ENCODE measurements at regions not wholly inside any gene's neighbourhood (a gene's known extent, or its start where the extent isn't known, plus 50 kb on each side); places are given as distances from the start of the nearest gene placed in this dataset.
A peak's percentile ranks its signal among the peaks of the same experiment; 100 is the strongest.

DNA sequence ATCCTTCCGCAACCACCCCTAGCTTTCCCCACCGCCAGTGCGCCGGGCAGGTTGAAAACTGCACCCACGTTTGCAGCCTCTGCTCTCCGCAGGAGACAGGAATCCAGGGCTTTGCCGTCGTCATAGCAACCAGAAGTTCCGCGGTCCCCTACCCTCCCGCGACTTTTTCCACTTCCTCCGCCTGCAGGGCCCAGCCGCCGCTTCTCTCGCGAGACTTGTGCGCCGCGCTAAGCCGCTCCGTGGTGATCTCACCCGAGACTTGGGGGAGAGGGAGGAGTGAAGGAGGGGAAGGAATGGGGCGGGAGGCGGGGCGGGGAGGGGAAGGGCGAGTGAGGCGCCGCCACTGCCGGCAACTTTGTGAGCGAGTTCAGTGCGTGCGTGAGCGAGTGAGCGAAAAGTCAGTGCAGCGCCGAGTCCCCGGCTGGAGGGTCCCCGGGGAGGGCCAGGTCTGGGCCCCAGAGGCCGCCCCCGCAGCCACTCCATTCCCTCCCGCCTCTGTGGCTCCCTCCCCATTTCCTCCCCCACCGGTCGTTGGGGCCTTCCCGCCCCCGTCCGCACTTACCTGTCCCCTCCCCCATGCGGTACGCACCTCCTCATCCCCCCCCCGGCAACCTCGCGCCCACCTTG is 413.0 kb downstream of the PCNX1 start, which contains the start of gene SIPA1L1 (continued):
- TF ChIP-seq, protein P1, sequence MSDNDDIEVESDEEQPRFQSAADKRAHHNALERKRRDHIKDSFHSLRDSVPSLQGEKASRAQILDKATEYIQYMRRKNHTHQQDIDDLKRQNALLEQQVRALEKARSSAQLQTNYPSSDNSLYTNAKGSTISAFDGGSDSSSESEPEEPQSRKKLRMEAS (CRISPR knock-in tag; IDR thresholded peaks at IDR 0.05): 0 out of 2 replicates have a peak, but pooled peaks have one; percentile 34
- TF ChIP-seq ZNF263 (CRISPR knock-in tag; IDR thresholded peaks at IDR 0.05; ENCODE audit: low read depth) (no peak), ETV6 (CRISPR knock-in tag; IDR thresholded peaks at IDR 0.05) (peak; percentile 16; the same call in 1 of the 2 replicates), TEAD4 (CRISPR knock-in tag; IDR thresholded peaks at IDR 0.05) (no peak), ZBTB21 (CRISPR knock-in tag; IDR thresholded peaks at IDR 0.05; ENCODE audit: borderline replicate concordance) (no peak), SMAD4 (CRISPR knock-in tag; IDR thresholded peaks at IDR 0.05) (no peak), ZNF219 (CRISPR knock-in tag; IDR thresholded peaks at IDR 0.05; ENCODE audit: borderline replicate concordance) (no peak), ZNF232 (CRISPR knock-in tag; IDR thresholded peaks at IDR 0.05) (no peak), ZNF423 (CRISPR knock-in tag; IDR thresholded peaks at IDR 0.05) (no peak)
- TF ChIP-seq, protein P2, sequence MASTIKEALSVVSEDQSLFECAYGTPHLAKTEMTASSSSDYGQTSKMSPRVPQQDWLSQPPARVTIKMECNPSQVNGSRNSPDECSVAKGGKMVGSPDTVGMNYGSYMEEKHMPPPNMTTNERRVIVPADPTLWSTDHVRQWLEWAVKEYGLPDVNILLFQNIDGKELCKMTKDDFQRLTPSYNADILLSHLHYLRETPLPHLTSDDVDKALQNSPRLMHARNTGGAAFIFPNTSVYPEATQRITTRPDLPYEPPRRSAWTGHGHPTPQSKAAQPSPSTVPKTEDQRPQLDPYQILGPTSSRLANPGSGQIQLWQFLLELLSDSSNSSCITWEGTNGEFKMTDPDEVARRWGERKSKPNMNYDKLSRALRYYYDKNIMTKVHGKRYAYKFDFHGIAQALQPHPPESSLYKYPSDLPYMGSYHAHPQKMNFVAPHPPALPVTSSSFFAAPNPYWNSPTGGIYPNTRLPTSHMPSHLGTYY (CRISPR knock-in tag; IDR thresholded peaks at IDR 0.05): no peak
- TF ChIP-seq, protein P3, sequence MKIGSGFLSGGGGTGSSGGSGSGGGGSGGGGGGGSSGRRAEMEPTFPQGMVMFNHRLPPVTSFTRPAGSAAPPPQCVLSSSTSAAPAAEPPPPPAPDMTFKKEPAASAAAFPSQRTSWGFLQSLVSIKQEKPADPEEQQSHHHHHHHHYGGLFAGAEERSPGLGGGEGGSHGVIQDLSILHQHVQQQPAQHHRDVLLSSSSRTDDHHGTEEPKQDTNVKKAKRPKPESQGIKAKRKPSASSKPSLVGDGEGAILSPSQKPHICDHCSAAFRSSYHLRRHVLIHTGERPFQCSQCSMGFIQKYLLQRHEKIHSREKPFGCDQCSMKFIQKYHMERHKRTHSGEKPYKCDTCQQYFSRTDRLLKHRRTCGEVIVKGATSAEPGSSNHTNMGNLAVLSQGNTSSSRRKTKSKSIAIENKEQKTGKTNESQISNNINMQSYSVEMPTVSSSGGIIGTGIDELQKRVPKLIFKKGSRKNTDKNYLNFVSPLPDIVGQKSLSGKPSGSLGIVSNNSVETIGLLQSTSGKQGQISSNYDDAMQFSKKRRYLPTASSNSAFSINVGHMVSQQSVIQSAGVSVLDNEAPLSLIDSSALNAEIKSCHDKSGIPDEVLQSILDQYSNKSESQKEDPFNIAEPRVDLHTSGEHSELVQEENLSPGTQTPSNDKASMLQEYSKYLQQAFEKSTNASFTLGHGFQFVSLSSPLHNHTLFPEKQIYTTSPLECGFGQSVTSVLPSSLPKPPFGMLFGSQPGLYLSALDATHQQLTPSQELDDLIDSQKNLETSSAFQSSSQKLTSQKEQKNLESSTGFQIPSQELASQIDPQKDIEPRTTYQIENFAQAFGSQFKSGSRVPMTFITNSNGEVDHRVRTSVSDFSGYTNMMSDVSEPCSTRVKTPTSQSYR (CRISPR knock-in tag; IDR thresholded peaks at IDR 0.05): peak; percentile 46; the same call in 1 of the 2 replicates
- TF ChIP-seq, protein P4, sequence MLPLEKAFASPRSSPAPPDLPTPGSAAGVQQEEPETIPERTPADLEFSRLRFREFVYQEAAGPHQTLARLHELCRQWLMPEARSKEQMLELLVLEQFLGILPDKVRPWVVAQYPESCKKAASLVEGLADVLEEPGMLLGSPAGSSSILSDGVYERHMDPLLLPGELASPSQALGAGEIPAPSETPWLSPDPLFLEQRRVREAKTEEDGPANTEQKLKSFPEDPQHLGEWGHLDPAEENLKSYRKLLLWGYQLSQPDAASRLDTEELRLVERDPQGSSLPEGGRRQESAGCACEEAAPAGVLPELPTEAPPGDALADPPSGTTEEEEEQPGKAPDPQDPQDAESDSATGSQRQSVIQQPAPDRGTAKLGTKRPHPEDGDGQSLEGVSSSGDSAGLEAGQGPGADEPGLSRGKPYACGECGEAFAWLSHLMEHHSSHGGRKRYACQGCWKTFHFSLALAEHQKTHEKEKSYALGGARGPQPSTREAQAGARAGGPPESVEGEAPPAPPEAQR (CRISPR knock-in tag; IDR thresholded peaks at IDR 0.05): no peak
- TF ChIP-seq, protein P5, sequence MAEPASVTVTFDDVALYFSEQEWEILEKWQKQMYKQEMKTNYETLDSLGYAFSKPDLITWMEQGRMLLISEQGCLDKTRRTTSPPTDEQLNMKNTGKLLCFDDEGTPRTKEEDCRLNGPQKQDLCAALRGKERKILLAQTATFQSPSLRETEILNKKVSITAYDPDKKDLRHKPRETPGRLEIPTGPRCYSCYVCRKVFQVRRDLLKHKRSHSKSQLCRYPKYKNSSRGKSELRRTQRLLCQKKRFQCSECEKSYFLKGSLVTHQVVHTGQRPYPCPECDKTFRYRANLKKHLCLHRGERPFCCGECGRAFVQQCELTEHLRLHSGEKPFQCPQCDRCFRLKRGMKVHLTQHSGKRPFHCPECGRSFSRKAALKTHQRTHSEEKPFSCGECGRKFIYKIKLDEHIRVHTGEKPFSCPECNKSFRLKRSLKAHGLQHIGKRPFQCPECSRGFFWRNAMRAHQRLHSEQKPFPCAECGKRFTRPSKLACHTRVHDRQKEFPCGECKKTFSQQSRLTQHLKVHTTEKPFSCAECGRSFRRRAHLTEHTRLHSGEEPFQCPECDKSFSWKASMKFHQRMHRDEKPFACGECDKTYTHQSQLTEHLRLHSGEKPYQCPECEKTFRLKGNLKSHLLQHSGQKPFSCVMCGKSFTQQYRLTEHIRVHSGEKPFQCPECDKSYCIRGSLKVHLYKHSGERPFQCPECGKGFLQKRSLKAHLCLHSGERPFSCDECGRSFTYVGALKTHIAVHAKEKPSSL (CRISPR knock-in tag; conservative IDR thresholded peaks at IDR 0.05): no peak
- TF ChIP-seq, protein P6, sequence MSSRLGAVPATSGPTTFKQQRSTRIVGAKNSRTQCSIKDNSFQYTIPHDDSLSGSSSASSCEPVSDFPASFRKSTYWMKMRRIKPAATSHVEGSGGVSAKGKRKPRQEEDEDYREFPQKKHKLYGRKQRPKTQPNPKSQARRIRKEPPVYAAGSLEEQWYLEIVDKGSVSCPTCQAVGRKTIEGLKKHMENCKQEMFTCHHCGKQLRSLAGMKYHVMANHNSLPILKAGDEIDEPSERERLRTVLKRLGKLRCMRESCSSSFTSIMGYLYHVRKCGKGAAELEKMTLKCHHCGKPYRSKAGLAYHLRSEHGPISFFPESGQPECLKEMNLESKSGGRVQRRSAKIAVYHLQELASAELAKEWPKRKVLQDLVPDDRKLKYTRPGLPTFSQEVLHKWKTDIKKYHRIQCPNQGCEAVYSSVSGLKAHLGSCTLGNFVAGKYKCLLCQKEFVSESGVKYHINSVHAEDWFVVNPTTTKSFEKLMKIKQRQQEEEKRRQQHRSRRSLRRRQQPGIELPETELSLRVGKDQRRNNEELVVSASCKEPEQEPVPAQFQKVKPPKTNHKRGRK (CRISPR knock-in tag; IDR thresholded peaks at IDR 0.05; ENCODE audit: borderline replicate concordance): no peak
- TF ChIP-seq, protein P7, sequence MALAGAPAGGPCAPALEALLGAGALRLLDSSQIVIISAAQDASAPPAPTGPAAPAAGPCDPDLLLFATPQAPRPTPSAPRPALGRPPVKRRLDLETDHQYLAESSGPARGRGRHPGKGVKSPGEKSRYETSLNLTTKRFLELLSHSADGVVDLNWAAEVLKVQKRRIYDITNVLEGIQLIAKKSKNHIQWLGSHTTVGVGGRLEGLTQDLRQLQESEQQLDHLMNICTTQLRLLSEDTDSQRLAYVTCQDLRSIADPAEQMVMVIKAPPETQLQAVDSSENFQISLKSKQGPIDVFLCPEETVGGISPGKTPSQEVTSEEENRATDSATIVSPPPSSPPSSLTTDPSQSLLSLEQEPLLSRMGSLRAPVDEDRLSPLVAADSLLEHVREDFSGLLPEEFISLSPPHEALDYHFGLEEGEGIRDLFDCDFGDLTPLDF (CRISPR knock-in tag; IDR thresholded peaks at IDR 0.05): peak; percentile 44; the same call in 1 of the 2 replicates
- TF ChIP-seq, protein P8, sequence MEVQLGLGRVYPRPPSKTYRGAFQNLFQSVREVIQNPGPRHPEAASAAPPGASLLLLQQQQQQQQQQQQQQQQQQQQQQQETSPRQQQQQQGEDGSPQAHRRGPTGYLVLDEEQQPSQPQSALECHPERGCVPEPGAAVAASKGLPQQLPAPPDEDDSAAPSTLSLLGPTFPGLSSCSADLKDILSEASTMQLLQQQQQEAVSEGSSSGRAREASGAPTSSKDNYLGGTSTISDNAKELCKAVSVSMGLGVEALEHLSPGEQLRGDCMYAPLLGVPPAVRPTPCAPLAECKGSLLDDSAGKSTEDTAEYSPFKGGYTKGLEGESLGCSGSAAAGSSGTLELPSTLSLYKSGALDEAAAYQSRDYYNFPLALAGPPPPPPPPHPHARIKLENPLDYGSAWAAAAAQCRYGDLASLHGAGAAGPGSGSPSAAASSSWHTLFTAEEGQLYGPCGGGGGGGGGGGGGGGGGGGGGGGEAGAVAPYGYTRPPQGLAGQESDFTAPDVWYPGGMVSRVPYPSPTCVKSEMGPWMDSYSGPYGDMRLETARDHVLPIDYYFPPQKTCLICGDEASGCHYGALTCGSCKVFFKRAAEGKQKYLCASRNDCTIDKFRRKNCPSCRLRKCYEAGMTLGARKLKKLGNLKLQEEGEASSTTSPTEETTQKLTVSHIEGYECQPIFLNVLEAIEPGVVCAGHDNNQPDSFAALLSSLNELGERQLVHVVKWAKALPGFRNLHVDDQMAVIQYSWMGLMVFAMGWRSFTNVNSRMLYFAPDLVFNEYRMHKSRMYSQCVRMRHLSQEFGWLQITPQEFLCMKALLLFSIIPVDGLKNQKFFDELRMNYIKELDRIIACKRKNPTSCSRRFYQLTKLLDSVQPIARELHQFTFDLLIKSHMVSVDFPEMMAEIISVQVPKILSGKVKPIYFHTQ (CRISPR knock-in tag; IDR thresholded peaks at IDR 0.05): no peak
- TF ChIP-seq, protein P9, sequence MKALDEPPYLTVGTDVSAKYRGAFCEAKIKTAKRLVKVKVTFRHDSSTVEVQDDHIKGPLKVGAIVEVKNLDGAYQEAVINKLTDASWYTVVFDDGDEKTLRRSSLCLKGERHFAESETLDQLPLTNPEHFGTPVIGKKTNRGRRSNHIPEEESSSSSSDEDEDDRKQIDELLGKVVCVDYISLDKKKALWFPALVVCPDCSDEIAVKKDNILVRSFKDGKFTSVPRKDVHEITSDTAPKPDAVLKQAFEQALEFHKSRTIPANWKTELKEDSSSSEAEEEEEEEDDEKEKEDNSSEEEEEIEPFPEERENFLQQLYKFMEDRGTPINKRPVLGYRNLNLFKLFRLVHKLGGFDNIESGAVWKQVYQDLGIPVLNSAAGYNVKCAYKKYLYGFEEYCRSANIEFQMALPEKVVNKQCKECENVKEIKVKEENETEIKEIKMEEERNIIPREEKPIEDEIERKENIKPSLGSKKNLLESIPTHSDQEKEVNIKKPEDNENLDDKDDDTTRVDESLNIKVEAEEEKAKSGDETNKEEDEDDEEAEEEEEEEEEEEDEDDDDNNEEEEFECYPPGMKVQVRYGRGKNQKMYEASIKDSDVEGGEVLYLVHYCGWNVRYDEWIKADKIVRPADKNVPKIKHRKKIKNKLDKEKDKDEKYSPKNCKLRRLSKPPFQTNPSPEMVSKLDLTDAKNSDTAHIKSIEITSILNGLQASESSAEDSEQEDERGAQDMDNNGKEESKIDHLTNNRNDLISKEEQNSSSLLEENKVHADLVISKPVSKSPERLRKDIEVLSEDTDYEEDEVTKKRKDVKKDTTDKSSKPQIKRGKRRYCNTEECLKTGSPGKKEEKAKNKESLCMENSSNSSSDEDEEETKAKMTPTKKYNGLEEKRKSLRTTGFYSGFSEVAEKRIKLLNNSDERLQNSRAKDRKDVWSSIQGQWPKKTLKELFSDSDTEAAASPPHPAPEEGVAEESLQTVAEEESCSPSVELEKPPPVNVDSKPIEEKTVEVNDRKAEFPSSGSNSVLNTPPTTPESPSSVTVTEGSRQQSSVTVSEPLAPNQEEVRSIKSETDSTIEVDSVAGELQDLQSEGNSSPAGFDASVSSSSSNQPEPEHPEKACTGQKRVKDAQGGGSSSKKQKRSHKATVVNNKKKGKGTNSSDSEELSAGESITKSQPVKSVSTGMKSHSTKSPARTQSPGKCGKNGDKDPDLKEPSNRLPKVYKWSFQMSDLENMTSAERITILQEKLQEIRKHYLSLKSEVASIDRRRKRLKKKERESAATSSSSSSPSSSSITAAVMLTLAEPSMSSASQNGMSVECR (CRISPR knock-in tag; IDR thresholded peaks at IDR 0.05; ENCODE audit: borderline replicate concordance): peak; percentile 52; the same call in 1 of the 2 replicates
- TF ChIP-seq, protein P10, sequence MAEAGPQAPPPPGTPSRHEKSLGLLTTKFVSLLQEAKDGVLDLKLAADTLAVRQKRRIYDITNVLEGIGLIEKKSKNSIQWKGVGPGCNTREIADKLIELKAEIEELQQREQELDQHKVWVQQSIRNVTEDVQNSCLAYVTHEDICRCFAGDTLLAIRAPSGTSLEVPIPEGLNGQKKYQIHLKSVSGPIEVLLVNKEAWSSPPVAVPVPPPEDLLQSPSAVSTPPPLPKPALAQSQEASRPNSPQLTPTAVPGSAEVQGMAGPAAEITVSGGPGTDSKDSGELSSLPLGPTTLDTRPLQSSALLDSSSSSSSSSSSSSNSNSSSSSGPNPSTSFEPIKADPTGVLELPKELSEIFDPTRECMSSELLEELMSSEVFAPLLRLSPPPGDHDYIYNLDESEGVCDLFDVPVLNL (CRISPR knock-in tag; IDR thresholded peaks at IDR 0.05; ENCODE audit: borderline replicate concordance, low read depth): no peak

Data from WTC11 (cell line).